ENCODE measurements at regions not wholly inside any gene's neighbourhood (a gene's known extent, or its start where the extent isn't known, plus 50 kb on each side); places are given as distances from the start of the nearest gene placed in this dataset.

DNA sequence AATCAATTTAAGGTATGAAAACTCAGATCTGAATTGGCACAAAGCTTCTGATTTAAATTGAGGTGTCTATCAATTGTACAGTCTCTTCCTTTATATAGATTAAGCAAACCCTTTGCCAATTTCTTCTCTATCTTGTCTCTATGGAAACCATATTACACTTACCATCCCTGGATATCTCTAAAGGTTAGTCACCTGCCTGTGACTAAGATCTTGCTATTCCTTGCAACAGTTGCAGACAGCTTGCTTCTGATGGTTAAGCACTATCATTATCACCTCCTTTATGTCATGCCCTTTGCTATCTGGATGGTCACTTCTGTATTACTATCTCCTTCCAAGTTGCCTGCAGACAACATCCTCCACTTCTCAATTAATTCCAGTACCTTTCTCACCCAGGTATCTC, 998.6 kb upstream of the B3GALT2 start:
- TF ChIP-seq SPI1 (IDR thresholded peaks at IDR 0.05; ENCODE audit: low read depth, low read length) (no peak), TAF1 (IDR thresholded peaks at IDR 0.05; ENCODE audit: low read depth, low read length) (no peak), PAX5 (IDR thresholded peaks at IDR 0.05; ENCODE audit: insufficient read depth, low read length, severe bottlenecking) (no peak), POU2F2 (IDR thresholded peaks at IDR 0.05; ENCODE audit: low read depth, low read length) (no peak), POLR2AphosphoS5 (IDR thresholded peaks at IDR 0.05; ENCODE audit: low read depth, low read length) (no peak), POLR2A (IDR thresholded peaks at IDR 0.05; ENCODE audit: low read depth, low read length) (no peak)
- no peak for FAIRE-seq
- no peak for DNase-seq (ENCODE audit: insufficient read length, low spot score)

DNA sequence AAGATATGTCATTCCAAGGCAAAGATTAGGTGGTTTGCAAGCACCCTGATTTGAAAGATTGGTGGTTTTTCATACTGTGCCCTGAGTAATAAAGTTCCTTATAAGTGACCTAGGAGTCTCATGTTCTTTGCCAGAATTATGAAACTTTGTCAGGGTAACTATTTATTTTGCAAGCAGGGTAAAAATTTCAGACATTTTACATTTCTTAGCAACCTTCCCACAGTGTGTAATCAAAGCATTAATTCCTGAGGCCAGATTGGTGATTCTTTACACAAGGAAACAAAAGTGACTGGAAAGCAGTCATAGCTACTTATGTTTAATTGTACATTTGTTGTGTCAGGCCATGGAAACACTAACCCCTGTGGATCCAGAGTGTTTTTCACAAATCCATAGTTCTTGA, 998.0 kb upstream of the B3GALT2 start:
- no peak for TF ChIP-seq POU2F2 (IDR thresholded peaks at IDR 0.05; ENCODE audit: low read depth, low read length)
- TF ChIP-seq POLR2A (IDR thresholded peaks at IDR 0.05; ENCODE audit: low read depth, low read length): no peak
- TF ChIP-seq SPI1 (IDR thresholded peaks at IDR 0.05; ENCODE audit: low read depth, low read length): no peak
- TF ChIP-seq PAX5 (IDR thresholded peaks at IDR 0.05; ENCODE audit: insufficient read depth, low read length, severe bottlenecking): no peak
- TF ChIP-seq TAF1 (IDR thresholded peaks at IDR 0.05; ENCODE audit: low read depth, low read length): no peak
- no peak for TF ChIP-seq POLR2AphosphoS5 (IDR thresholded peaks at IDR 0.05; ENCODE audit: low read depth, low read length)
- FAIRE-seq: no peak
- no peak for DNase-seq (ENCODE audit: insufficient read length, low spot score)

DNA sequence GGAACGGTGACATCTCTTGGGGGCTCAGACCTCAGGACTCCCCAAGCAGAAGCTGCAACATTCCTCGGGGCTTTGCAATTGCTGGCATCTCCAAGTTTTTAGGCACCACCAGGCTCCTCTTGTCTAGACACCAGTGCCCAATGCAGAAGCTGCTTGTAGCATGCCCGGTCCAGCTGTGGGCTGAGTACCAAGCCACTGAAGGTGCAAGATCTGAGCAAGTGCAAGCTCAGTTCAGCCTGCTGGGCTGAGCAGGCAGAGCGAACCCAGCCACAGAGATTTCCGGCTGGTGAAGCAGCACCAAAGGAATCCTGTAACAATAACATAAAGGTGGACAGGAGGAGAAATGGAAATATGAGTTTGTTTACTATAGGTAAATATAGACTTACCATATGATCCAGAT, 995.4 kb upstream of the B3GALT2 start:
- DNase-seq (ENCODE audit: insufficient read length, low spot score) (no peak), FAIRE-seq (no peak)
- no peak for TF ChIP-seq TAF1 (IDR thresholded peaks at IDR 0.05; ENCODE audit: low read depth, low read length)
- no peak for TF ChIP-seq SPI1 (IDR thresholded peaks at IDR 0.05; ENCODE audit: low read depth, low read length)
- TF ChIP-seq PAX5 (IDR thresholded peaks at IDR 0.05; ENCODE audit: insufficient read depth, low read length, severe bottlenecking): no peak

DNA sequence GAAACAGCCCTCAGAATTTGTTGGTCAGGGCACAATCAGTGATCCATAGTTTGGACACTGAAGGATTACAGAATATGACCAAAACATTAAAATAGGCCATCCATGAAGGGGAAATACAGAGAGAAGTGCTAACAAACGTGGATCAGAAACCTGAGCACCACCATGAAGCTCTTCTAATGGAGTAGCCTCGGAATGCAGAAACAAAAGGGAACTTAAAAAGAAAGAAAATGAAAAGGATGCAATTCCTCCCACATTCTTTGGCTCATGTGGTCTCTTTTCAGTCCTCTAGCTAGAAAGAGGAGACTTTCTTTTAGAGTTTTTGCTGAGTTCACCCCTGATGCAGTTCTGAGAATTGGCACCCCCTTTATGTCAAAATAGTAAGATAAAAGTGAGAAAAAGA, 989.8 kb upstream of the B3GALT2 start:
- DNase-seq (ENCODE audit: insufficient read length, low spot score): no peak
- FAIRE-seq: no peak
- TF ChIP-seq SPI1 (IDR thresholded peaks at IDR 0.05; ENCODE audit: low read depth, low read length) (no peak), POLR2AphosphoS5 (IDR thresholded peaks at IDR 0.05; ENCODE audit: low read depth, low read length) (no peak), POU2F2 (IDR thresholded peaks at IDR 0.05; ENCODE audit: low read depth, low read length) (no peak), PAX5 (IDR thresholded peaks at IDR 0.05; ENCODE audit: insufficient read depth, low read length, severe bottlenecking) (no peak), POLR2A (IDR thresholded peaks at IDR 0.05; ENCODE audit: low read depth, low read length) (no peak), TAF1 (IDR thresholded peaks at IDR 0.05; ENCODE audit: low read depth, low read length) (no peak)

DNA sequence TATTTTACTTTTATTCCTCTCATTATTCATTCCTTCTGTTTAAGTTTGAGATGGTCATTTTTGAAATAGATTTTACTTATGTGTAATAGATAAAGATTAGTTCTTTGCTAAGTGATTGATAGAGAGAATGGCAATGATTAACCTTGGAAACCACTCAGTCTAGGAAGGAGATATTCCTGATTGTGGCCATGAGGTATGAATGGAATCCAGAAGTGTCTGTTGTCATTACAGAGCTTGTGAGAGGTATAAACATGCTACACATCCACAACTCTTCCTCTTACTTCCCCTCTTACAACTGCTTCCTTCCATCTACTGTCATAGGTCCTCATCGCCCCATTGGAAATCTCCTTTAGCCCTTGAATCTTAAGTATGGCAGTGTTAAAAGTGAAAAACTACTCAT, 988.8 kb upstream of the B3GALT2 start:
- TF ChIP-seq TAF1 (IDR thresholded peaks at IDR 0.05; ENCODE audit: low read depth, low read length): no peak
- no peak for TF ChIP-seq POLR2AphosphoS5 (IDR thresholded peaks at IDR 0.05; ENCODE audit: low read depth, low read length)
- no peak for TF ChIP-seq PAX5 (IDR thresholded peaks at IDR 0.05; ENCODE audit: insufficient read depth, low read length, severe bottlenecking)
- TF ChIP-seq POLR2A (IDR thresholded peaks at IDR 0.05; ENCODE audit: low read depth, low read length): no peak
- no peak for TF ChIP-seq SPI1 (IDR thresholded peaks at IDR 0.05; ENCODE audit: low read depth, low read length)
- no peak for TF ChIP-seq POU2F2 (IDR thresholded peaks at IDR 0.05; ENCODE audit: low read depth, low read length)
- FAIRE-seq: no peak
- no peak for DNase-seq (ENCODE audit: insufficient read length, low spot score)

DNA sequence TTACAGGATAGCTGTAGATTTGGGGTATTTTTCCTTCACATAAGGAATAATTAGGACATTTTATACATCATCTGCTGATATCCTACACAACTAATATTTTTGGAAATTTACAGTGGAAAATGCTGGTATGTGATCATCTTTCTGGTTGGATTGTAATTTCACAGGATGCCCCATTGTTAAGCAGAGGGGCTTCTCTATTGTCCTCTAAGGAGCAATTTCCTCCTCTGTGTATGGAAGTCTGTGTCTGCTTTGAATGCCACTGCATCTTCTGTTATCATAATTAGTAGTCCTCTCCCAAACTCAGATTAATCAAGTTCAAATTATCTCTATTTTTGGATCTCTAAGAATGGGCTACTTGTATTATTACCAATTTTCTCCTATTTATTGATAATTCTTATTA, 988.1 kb upstream of the B3GALT2 start:
- no peak for TF ChIP-seq POU2F2 (IDR thresholded peaks at IDR 0.05; ENCODE audit: low read depth, low read length)
- no peak for TF ChIP-seq SPI1 (IDR thresholded peaks at IDR 0.05; ENCODE audit: low read depth, low read length)
- TF ChIP-seq PAX5 (IDR thresholded peaks at IDR 0.05; ENCODE audit: insufficient read depth, low read length, severe bottlenecking): no peak
- no peak for TF ChIP-seq POLR2AphosphoS5 (IDR thresholded peaks at IDR 0.05; ENCODE audit: low read depth, low read length)
- no peak for TF ChIP-seq TAF1 (IDR thresholded peaks at IDR 0.05; ENCODE audit: low read depth, low read length)
- no peak for TF ChIP-seq POLR2A (IDR thresholded peaks at IDR 0.05; ENCODE audit: low read depth, low read length)
- FAIRE-seq (no peak), DNase-seq (ENCODE audit: insufficient read length, low spot score) (no peak)

DNA sequence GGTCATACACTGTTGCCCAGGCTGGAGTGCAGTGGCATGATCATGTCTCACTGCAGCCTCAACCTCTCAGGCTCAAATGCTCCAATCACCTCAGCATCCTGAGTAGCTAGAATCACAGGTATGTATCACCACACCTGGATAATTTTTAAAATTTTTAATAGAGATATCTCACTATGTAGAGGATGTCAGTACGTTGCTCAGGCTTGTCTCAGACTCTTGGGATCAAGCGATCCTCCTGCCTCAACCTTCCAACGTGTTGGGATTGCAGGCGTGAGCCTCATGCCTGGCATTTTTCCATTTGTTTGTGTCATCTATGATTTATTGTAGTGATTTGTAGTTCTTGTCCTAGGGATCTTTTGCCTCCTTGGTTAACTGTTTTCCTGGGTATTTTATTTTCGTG, 985.2 kb upstream of the B3GALT2 start:
- FAIRE-seq: no peak
- DNase-seq (ENCODE audit: insufficient read length, low spot score): no peak
- TF ChIP-seq TAF1 (IDR thresholded peaks at IDR 0.05; ENCODE audit: low read depth, low read length) (no peak), POU2F2 (IDR thresholded peaks at IDR 0.05; ENCODE audit: low read depth, low read length) (no peak), POLR2AphosphoS5 (IDR thresholded peaks at IDR 0.05; ENCODE audit: low read depth, low read length) (no peak), POLR2A (IDR thresholded peaks at IDR 0.05; ENCODE audit: low read depth, low read length) (no peak), PAX5 (IDR thresholded peaks at IDR 0.05; ENCODE audit: insufficient read depth, low read length, severe bottlenecking) (no peak), SPI1 (IDR thresholded peaks at IDR 0.05; ENCODE audit: low read depth, low read length) (no peak)

DNA sequence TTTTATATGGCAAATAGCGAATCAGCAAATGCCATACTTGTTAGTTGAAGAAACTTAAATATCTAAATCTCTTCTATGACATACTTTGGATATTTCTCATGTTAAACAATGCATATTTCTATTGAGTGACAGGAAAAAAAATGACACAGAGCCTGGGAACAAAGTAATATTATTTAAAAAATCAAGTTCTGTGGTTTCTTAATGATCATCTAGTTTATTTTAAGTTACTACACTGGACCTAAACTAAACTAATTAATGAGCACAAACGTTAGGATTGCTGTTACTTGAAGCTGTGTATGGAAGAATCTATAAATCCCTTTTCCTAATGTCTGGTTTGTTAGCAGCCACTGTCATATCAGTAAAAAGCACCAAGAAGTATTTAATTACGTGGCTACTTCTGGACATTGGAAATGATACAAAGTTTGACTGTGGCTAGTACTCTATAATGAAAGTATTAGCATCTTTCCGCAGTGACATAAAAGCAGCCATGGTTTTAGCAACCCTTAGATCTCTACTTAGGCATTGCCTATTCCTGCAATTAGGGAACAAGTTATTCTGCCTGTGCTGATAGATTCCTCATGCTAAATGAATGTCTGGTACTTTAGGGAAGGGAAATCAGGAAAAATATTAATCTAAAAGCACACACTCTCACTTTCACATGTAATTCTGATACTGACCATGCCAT, 981.7 kb upstream of the B3GALT2 start:
- TF ChIP-seq POLR2A (IDR thresholded peaks at IDR 0.05; ENCODE audit: low read depth, low read length) (no peak), SPI1 (IDR thresholded peaks at IDR 0.05; ENCODE audit: low read depth, low read length) (no peak), POLR2AphosphoS5 (IDR thresholded peaks at IDR 0.05; ENCODE audit: low read depth, low read length) (no peak), TAF1 (IDR thresholded peaks at IDR 0.05; ENCODE audit: low read depth, low read length) (no peak), POU2F2 (IDR thresholded peaks at IDR 0.05; ENCODE audit: low read depth, low read length) (no peak), PAX5 (IDR thresholded peaks at IDR 0.05; ENCODE audit: insufficient read depth, low read length, severe bottlenecking) (no peak)
- DNase-seq (ENCODE audit: insufficient read length, low spot score): no peak
- FAIRE-seq: no peak

DNA sequence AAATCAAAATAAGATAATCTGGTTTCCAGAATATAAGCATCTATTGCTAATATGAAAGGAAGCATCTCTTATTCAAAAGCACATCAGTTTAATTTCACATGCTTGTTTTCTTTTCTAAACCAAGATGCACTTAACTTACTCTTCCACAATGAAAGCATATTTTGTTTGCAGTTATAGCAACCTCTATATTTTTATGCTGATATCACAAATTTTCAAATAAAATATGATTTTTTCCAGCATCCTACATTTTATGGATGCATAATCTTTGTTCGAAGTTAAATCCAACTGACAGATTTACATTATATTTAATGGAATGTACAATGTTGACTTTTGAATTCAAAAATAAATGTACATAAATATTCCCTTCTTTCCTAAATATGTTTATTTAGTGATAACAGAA, 978.3 kb upstream of the B3GALT2 start:
- no peak for FAIRE-seq
- no peak for DNase-seq (ENCODE audit: insufficient read length, low spot score)

DNA sequence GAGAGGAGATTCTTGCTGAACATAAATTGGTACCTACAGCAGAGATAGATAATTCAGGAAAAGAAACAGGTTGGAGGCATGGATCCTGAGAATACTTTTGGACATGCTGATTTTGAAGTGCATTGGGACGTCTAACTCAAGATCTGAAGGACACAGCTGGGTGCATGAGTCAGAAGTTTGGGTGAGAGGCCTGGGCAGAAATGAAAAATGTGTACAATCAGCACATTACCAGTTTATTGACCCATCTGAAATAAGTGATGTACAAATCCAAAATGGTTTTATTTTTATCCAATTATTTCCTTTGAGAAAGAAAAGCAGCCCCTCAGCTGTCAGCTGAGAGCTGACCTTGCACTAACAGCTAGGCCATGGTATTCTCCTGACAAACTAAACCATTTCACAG, 975.2 kb upstream of the B3GALT2 start:
- FAIRE-seq (no peak), DNase-seq (ENCODE audit: insufficient read length, low spot score) (no peak)

More for the DNA sequence above, 978.3 kb upstream of the B3GALT2 start:
- TF ChIP-seq TAF1 (IDR thresholded peaks at IDR 0.05; ENCODE audit: low read depth, low read length): no peak
- no peak for TF ChIP-seq POLR2A (IDR thresholded peaks at IDR 0.05; ENCODE audit: low read depth, low read length)
- TF ChIP-seq PAX5 (IDR thresholded peaks at IDR 0.05; ENCODE audit: insufficient read depth, low read length, severe bottlenecking): no peak
- no peak for TF ChIP-seq SPI1 (IDR thresholded peaks at IDR 0.05; ENCODE audit: low read depth, low read length)
- TF ChIP-seq POLR2AphosphoS5 (IDR thresholded peaks at IDR 0.05; ENCODE audit: low read depth, low read length): no peak
- TF ChIP-seq POU2F2 (IDR thresholded peaks at IDR 0.05; ENCODE audit: low read depth, low read length): no peak

More for the DNA sequence above, 975.2 kb upstream of the B3GALT2 start:
- TF ChIP-seq POLR2AphosphoS5 (IDR thresholded peaks at IDR 0.05; ENCODE audit: low read depth, low read length) (no peak), POU2F2 (IDR thresholded peaks at IDR 0.05; ENCODE audit: low read depth, low read length) (no peak), POLR2A (IDR thresholded peaks at IDR 0.05; ENCODE audit: low read depth, low read length) (no peak), SPI1 (IDR thresholded peaks at IDR 0.05; ENCODE audit: low read depth, low read length) (no peak), TAF1 (IDR thresholded peaks at IDR 0.05; ENCODE audit: low read depth, low read length) (no peak), PAX5 (IDR thresholded peaks at IDR 0.05; ENCODE audit: insufficient read depth, low read length, severe bottlenecking) (no peak)
